ENCODE measurements at regions not wholly inside any gene's neighbourhood (a gene's known extent, or its start where the extent isn't known, plus 50 kb on each side); places are given as distances from the start of the nearest gene placed in this dataset.

DNA sequence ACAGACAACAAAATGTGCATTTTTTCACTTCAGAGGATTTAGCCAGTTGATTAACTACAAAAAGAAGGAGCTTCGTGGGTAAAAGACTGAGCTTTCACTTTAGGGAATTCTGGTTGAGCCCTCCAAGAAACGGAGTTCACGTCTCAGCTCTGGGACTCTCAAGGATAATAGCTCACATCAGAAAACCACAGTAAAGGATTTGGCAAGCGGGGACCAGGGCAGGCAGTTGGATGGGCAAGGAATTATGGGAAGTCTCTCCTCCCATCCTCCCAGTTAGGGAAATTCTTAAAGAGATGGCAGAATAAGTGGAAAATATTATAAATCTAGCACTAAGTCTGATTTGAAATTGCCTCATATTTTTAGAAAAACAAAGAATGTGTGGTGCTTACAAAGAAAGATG, 188.3 kb upstream of the EOMES start:
- H3K27ac ChIP-seq (ENCODE audit: extremely low read length, insufficient read depth, low read length), result no peak overlapping the region
- DNase-seq (ENCODE audit: low spot score), result no peak
- FAIRE-seq, result no peak
- H3K4me3 ChIP-seq (replicated peaks in 1 of 3; ENCODE audit: insufficient read depth in 1 of 3, low read depth in 2 of 3, low read length in 3 of 3), result no peak overlapping the region
- H3K4me2 ChIP-seq (ENCODE audit: low read depth, low read length), result no peak overlapping the region
- in situ Hi-C loops (cut with HindIII; ENCODE audit: extremely low pct_ligation_motif_present, low pct_unique_long_range_greater_than_20kb) (no loop called here), intact Hi-C loops (cut with micrococcal nuclease; ENCODE audit: unreplicated experiment) (loop anchor here (10.0 kb wide), 1 partner anchor 414 kb away; no protein-coding TSS in a partner anchor)
- WGBS (ENCODE audit: low lambda C conversion rate), result 1% methylated on average over 4 of the region's 4 CpGs
- CTCF ChIA-PET (ENCODE audit: low intra/inter-chr PET ratio, low total read pairs), result no interaction called here
- H3K9me3 ChIP-seq (ENCODE audit: low read length), result no peaks in the 10 kb centered on the region
- no peaks in the 10 kb centered on the region for H3K79me2 ChIP-seq (ENCODE audit: insufficient read depth, low read length)
- H4K20me1 ChIP-seq (ENCODE audit: insufficient read depth, low read length), result no peaks in the 10 kb centered on the region
- no peak overlapping the region for H3K9ac ChIP-seq (ENCODE audit: insufficient read depth, low read depth, low read length)
- TF ChIP-seq, protein P1, sequence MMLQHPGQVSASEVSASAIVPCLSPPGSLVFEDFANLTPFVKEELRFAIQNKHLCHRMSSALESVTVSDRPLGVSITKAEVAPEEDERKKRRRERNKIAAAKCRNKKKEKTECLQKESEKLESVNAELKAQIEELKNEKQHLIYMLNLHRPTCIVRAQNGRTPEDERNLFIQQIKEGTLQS (CRISPR knock-in tag; IDR thresholded peaks at IDR 0.05), result no peak
- TF ChIP-seq, protein P2, sequence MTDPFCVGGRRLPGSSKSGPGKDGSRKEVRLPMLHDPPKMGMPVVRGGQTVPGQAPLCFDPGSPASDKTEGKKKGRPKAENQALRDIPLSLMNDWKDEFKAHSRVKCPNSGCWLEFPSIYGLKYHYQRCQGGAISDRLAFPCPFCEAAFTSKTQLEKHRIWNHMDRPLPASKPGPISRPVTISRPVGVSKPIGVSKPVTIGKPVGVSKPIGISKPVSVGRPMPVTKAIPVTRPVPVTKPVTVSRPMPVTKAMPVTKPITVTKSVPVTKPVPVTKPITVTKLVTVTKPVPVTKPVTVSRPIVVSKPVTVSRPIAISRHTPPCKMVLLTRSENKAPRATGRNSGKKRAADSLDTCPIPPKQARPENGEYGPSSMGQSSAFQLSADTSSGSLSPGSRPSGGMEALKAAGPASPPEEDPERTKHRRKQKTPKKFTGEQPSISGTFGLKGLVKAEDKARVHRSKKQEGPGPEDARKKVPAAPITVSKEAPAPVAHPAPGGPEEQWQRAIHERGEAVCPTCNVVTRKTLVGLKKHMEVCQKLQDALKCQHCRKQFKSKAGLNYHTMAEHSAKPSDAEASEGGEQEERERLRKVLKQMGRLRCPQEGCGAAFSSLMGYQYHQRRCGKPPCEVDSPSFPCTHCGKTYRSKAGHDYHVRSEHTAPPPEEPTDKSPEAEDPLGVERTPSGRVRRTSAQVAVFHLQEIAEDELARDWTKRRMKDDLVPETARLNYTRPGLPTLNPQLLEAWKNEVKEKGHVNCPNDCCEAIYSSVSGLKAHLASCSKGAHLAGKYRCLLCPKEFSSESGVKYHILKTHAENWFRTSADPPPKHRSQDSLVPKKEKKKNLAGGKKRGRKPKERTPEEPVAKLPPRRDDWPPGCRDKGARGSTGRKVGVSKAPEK (CRISPR knock-in tag; IDR thresholded peaks at IDR 0.05; ENCODE audit: borderline replicate concordance), result no peak
- TF ChIP-seq, protein P3, sequence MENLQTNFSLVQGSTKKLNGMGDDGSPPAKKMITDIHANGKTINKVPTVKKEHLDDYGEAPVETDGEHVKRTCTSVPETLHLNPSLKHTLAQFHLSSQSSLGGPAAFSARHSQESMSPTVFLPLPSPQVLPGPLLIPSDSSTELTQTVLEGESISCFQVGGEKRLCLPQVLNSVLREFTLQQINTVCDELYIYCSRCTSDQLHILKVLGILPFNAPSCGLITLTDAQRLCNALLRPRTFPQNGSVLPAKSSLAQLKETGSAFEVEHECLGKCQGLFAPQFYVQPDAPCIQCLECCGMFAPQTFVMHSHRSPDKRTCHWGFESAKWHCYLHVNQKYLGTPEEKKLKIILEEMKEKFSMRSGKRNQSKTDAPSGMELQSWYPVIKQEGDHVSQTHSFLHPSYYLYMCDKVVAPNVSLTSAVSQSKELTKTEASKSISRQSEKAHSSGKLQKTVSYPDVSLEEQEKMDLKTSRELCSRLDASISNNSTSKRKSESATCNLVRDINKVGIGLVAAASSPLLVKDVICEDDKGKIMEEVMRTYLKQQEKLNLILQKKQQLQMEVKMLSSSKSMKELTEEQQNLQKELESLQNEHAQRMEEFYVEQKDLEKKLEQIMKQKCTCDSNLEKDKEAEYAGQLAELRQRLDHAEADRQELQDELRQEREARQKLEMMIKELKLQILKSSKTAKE (CRISPR knock-in tag; IDR thresholded peaks at IDR 0.05; ENCODE audit: borderline replicate concordance), result no peak
- BruUV-seq (replicated peaks), result no TSS peak
- no peaks in the 10 kb centered on the region for H3K36me3 ChIP-seq (replicated peaks in 1 of 2; ENCODE audit: control insufficient read depth in 1 of 2, insufficient read depth in 2 of 2, low read length in 2 of 2)
- no peak for ATAC-seq
- H2AFZ ChIP-seq (ENCODE audit: low read length), result no peak overlapping the region
- no peaks in the 10 kb centered on the region for H3K27me3 ChIP-seq (ENCODE audit: control insufficient read depth in 1 of 2, insufficient read depth in 2 of 2, low read length in 2 of 2)
- no peaks in the 10 kb centered on the region for H3K4me1 ChIP-seq (ENCODE audit: insufficient read depth, low read length)
- POLR2A ChIA-PET, result no interaction called here

Measured in HepG2 (cell line).